ENCODE measurements at regions not wholly inside any gene's neighbourhood (a gene's known extent, or its start where the extent isn't known, plus 50 kb on each side); places are given as distances from the start of the nearest gene placed in this dataset.

DNA sequence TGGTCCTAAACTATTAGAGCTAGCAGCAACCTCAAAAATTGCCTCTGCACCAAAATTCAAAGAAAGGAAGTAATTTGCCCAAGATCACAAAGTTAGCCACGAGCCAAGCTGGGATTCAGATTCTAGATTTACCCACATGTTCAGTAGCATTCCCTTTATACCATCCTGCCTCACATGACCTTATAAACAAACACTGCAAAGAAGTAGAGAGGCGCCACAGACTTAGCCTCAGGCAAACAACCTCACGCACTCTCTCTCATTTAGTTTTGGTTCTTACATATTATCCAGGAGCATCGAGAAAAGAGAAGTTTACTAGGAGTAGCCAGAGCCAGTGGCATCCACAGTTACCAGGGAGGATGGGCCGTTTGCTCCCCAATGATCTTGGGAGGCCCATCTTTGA, 226.6 kb downstream of the OSR1 start:
- DNase-seq = no peak

DNA sequence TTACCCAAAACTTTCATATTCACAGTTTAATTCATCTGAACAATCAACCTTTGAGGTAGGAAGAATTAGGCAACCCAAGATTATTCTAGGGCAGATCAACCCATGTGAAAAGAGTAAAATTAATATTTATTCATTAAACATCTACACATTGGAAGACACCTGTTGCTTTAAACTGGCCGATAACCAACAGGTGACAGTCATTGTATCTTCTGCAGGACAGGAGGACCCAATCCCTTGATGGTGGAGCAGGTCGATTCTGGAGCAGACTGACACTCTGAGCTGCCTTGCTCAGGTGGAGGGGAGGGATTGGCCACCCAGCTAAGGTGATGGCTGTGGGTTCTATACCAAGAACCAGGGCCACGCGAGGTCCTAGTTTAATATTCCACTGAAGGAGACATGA, 230.3 kb downstream of the OSR1 start:
- DNase-seq = no peak

DNA sequence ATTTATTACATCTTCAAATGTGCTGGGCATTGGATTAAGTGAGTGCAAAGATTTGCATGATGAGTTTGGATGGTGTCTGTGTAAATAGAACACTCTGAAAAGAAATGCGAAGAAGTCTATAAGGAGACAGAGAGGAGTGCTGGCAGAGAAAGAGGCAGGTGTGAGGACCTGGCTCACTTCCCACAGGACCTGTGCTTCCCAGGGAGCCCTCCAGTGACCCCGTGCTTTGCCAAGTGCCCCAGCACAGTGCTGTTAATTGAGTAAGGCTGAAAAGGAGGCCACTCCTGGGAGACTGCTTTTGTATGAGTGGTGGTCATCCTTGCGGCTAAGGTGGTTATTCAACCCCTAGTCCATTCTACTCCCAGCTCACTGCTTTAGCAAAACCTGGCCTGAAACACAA, 230.8 kb downstream of the OSR1 start:
- no peak for DNase-seq

DNA sequence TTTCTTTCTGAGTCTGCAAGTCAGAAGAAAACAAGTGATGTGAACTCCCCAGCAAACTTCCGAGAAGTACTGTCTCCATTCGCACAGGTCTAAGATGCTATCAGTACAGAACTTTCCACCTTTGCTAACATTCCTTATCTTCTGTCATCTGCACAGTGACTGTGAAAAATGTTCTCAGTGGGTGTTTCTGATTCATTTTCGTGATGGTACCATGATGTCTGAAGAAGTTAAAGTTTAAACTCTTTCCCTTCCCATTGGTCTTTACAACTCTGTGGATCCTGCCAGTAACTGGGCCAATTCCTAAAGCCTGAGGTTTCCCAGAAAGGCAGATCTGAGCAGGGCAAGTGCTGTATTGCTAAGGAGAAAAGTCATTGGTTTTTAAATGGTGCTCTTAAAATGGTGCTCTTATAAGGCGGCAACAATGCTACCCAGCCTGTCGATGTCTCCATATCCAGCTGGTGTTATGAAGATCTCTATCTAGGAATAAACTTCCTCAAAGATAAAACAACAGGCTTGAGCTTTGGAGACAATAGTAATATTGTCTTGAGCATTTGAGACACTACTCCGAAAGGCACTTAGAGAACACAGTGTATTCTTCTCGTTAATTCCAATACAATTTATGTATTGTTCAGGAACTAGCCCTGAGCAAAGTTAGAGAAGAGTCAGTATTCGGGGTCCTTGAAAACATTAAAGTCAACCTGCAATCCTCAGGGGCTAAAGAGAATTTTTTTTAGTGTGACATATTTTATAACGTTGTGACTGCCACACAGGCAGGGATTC, 232.3 kb downstream of the OSR1 start:
- no peak for DNase-seq

DNA sequence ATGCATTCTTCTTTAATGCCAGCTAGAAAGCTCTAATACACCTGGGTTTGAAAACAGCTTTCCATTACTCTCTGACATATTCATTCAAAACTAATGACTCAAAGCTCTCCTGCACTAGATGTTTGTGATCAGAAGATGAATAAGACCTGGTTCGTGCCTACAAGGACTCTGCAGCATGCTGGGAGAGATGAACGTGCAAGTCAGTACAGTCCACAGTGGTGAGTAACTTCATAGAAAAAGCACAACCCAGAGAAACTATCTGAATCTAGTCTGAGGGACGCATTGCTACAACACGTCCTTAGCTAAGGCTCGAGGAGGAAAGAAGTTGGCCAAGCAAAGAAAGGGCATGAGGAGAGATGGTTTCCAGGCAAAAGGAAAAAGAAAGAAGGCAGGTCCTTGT, 234.3 kb downstream of the OSR1 start:
- no peak for DNase-seq

- no peak for DNase-seq
Measured at GRCh38 chr2:19123556-19123955, 234.9 kb downstream of the OSR1 start.

GRCh38 chr2:19122220-19122619, 236.2 kb downstream of the OSR1 start:
- no peak for DNase-seq

DNA sequence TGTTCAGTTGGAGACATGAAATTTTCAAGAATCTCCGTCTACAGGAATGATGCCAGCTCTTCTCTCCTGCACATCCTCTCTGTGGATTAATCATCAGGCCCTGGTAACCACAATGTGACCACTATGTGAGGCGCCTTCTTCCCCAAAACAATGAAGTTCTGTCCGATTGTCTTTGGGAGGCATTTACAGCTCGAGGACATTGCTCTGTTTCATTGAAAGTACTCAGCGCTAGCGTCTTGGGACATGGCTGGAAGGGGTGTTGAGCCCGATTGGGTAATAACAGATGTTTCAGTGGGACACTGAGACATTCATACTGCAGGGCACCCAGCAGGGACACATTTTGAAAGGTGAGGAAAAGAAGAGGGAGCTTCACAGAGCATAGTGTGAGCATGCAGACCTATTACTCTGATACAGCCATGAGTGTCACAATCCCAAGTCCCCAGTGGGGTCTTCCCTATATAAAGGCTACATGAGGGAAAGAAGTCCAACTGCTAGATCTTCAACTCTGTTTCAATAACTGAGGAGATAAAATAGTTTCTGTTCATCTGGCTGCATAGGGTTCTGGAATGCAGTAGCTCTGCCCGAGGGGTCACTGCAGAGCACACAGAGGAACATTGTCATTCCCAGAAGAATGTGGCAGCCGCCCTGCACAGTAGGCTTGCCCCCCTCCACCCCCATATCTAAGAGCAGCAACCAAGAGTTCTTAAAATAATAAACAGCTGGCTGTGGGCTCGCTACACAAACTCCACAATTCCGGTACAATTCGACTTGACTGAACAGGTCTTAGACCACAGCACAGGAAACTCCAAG, 237.3 kb downstream of the OSR1 start:
- no peak for DNase-seq

DNA sequence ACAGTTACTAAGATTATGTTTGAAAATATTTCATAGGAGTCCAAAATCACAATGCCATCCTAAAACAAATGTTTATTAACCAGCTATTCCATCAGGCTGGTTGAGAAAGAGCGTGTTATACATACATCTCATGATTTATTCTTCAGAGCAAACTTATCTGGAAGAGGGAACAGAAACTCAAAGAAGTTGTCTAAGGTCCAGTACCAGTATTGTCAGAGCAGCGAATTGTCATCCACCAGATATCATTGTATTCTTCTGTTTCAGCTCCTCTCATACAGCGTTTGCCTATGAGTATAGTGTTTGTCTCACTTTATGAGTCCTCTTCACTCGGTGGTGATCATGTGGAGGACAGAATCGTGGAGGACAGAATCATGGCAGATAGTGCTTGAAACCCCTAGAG, 238.2 kb downstream of the OSR1 start:
- DNase-seq = no peak

- DNase-seq = no peak
Measured at GRCh38 chr2:19119326-19120001, 239.0 kb downstream of the OSR1 start.

GRCh38 chr2:19116918-19117317, 241.5 kb downstream of the OSR1 start:
- no peak for DNase-seq

DNA sequence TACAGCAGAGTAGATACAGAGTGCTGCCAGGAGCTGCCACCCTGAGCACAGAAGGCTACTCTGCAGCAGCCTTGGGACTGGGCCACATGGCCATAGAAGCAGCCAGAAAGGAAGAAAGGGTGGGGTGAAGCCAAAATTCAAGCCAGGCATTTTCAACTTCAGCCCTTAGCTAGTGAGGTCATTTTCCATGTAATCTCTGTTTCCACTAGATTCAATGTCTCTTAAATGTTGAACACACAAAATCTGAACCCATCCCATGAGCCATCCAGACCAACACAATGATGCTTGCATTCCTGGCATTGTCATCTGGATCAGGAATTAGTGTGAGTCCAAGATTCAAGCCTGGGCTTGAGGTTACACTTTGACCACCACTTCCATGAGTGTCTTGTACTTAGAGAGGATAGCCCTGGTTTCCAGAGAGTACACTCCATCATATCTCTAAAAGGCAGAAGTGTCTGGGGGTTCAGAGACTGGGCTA, 243.6 kb downstream of the OSR1 start:
- DNase-seq = no peak

DNA sequence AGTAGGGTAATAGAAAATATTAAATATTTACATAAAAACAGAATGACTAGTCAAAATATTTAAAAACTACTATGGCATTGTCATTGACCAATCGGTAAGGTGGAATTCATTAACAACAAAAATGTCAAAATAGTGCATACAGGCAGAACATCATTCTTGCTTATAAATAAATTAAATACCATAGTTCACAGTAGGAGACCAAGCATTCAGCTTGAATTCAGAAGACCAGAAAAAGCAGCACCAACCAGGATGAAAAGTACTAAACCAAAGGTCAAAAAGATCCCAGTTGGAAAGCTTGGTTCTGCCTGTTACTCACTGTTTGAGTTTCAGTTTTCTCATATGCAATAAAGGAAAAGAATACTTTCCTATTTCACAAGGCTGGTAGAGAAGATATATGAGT, 244.3 kb downstream of the OSR1 start:
- no peak for DNase-seq

DNA sequence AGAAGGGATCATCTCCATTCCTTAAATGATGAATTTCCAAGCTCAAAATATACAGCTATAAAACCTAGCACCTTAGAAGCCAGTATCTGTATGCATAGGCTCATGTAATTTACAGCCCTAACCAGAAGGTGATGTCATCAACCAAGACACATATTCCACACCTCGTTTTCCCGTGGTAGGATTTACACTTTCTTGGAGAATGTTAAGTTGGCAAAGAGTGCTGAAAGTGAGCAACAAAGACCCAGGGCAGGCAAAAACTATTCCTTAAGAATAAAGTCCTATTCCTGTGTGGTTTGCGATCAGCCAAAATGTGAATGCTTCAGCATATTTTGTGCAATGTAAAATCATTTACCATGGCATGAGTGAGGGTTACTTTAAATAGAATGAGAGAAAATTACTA, 247.1 kb downstream of the OSR1 start:
- DNase-seq = no peak

DNA sequence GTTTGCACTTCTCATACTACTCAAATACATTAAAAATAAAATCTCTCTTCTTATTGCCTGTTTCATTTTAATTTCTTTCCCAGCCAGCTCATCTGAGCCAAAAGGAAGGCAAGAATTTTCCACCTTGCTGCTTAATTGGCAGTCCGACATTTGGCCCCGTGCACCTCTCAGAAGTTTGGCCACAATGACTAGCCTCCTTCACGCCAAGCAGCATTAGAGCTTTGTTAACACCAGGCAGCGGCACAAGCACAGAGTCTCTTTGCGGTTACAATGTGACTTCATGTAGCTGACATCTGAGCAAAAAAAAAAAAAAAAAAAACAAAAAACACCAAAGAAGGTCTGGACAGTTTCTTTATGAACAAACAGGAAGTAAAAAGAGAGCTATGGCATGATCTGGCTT, 248.9 kb downstream of the OSR1 start:
- no peak for DNase-seq

DNA sequence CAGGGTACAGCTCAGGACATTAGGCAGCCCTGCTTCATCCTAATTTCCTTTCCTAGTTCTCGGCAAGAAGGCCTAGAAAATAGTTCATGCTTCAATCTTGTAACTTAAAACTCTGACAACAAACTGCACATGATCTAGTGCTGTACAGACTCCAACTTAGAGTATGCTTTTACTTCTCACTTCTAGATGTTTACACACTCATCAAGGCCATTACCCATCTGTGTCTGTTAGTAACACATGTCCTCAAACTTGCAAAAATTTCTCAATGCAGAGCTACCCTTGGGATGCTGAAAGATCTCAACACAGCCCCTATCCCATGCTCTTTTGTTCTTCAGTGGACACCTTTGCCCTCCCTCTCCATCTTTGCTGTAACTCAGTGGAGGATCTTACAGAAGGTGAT, 252.0 kb downstream of the OSR1 start:
- DNase-seq = no peak

DNA sequence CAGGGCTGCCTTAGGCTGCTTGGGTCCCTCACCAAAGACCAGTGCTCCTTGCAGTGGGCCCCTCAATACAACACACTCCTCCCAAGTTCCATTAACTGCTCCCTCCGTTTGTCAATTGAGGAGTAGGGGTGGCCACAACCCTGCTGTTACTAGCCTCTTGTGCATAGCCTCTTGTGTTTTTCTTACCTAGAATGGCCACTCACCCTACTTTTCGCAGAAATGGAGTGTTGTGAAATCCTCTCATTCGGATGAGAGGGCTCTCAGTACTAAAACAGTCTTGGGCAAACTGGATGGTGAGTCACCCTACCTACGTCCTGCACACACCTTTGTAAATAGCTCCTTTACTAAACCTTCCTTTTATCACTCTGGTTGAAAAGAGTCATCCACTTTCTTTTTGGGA, 253.9 kb downstream of the OSR1 start:
- DNase-seq = no peak

DNA sequence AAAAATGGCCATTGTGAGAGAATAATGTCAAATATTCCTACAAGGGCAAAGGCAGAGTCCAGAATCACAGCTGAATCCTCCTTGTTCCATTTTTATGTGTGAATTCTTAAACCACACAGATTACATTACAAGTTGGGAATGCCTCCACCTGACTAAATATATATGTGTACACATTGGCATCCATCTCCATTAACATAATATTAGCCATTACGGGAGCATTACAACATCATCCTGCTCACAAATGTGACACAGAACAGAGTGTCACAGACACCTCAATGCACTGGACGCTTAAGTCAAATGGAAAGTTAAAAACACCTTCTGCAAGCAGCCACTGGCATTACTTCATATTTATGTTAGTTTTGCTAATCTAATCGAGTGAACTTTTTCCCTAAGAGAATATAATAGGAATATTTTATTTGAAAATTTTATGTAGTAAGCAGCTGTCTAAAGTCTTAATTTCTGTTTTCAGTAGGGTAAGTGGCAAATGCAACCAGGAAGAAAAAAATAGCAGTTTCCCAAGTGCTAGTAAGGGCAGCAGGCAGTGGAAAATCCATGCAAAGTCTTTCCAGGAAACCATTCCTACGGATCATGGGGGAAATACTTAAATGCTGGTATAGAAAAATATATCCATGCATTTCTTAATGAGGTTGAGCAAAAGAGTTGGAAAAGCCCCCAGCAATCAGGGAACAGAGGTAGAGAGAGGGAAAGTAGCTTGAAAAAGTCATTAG, 255.6 kb downstream of the OSR1 start:
- no peak for DNase-seq

- no peak for DNase-seq
Measured at GRCh38 chr2:19101968-19102367, 256.5 kb downstream of the OSR1 start.

- DNase-seq = no peak
Measured at GRCh38 chr2:19100570-19100969, 257.9 kb downstream of the OSR1 start.

- DNase-seq = no peak
Measured at GRCh38 chr2:19099181-19099580, 259.2 kb downstream of the OSR1 start.

DNA sequence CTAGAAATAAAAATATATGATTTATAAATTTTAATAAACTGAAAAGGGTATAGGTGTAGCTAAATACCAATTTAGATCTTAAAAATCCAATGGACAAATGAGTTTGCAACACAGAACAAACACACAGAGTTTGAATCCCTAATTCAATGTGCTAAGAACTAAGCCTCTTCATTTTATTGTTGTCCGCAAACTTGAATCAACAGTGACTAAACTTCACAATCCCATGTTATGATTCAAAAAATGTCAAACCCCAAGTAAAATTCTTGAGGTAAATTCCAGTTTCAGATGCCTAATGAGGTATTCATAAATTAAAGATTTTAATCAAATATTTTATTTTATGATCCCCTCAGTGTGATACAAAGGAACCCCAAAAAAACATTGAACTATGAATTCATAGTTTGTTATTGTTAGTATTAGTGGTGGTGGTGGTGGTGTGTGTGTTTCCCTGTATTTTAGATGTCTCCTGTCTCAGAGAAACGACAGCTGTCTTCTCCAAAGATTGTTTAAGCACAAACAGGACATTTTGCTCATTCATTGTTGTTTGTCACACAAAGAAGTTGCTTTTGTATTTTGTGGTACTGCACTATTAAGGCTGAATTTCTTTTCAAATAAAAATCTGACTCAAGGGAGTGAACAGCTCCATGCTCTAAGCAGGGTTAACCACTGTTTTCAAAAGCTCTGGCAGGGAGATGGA, 259.8 kb downstream of the OSR1 start:
- DNase-seq = no peak

All from stimulated activated CD4-positive, alpha-beta T cell treated with anti-CD3 and anti-CD28 coated beads, Interleukin-4, amount 100 ng/mL, for 1 hour (primary cell).